Panc1 (cell line): ENCODE measurements at regions not wholly inside any gene's neighbourhood (a gene's known extent, or its start where the extent isn't known, plus 50 kb on each side); places are given as distances from the start of the nearest gene placed in this dataset.

ENCODE experiments used
- ATAC-seq: fragments of 200-7000 bp; cut with Tn5 transposase; 2 replicates; pipeline ENCODE4 v1.9.1; 2020; ENCODE audit warnings: mild to moderate bottlenecking, moderate library complexity
- BruUV-seq: library from RNA; stranded (reverse); fragments of 400-500 nt; replicated peaks from 2 replicates; lab custom pipeline; 2021; lab: Mats Ljungman, UMichigan
- CTCF ChIA-PET: fragments of 300-600 bp; sonication (Branson Sonifier 250); formaldehyde crosslinking; loops from one replicate; lab custom pipeline; 2022; ENCODE audit warnings: antibody characterized with exemption; lab: Charles Lee
- POLR2A ChIA-PET: fragments of 300-600 bp; sonication (Branson Sonifier 250); formaldehyde crosslinking; loops from one replicate; lab custom pipeline; 2022; ENCODE audit warnings: antibody characterized with exemption; lab: Charles Lee
- DNase-seq: peaks from one replicate; pipeline ENCODE4 v3.0.0-alpha.2; 2010; ENCODE audit warnings: low read depth, low spot score
- H3K27ac ChIP-seq: 2 replicates; pipeline ENCODE4 v1.5.1; 2011; ENCODE audit warnings: mild to moderate bottlenecking, low read length, inconsistent platforms
- H3K27me3 ChIP-seq: fragments of 200-500 bp; sonication (Bioruptor generic); 2 replicates; pipeline ENCODE4 v1.6.0; 2014; ENCODE audit warnings: low read length, inconsistent platforms; ENCODE audit not compliant: control insufficient read depth, insufficient read depth
- H3K36me3 ChIP-seq: fragments of 200-500 bp; sonication (Bioruptor generic); 2 replicates; pipeline ENCODE4 v1.5.1; 2014; ENCODE audit warnings: inconsistent platforms, mild to moderate bottlenecking, low read length, moderate library complexity; ENCODE audit not compliant: control insufficient read depth, insufficient read depth
- H3K4me1 ChIP-seq: 2 replicates; pipeline ENCODE4 v1.5.1; 2011; ENCODE audit warnings: inconsistent platforms, mild to moderate bottlenecking, low read length, moderate library complexity; ENCODE audit not compliant: control insufficient read depth, insufficient read depth
- H3K4me3 ChIP-seq, 2 experiments: 2 replicates each; pipeline ENCODE4 v1.5.1; 2011 to 2012; ENCODE audit warnings: low read depth in 2 of 2, low read length in 2 of 2, mild to moderate bottlenecking in 2 of 2, inconsistent platforms in 1 of 2, moderate library complexity in 1 of 2
- H3K9me3 ChIP-seq: fragments of 200-500 bp; sonication (Bioruptor generic); 2 replicates; pipeline ENCODE4 v1.5.1; 2014; ENCODE audit warnings: low read depth, mild to moderate bottlenecking, inconsistent platforms, low read length, moderate library complexity; ENCODE audit not compliant: control insufficient read depth, insufficient read depth
- CTCF ChIP-seq: fragments of 450-650 bp; IDR thresholded peaks from 2 replicates; pipeline ENCODE4 v1.5.1; 2017; ENCODE audit warnings: mild to moderate bottlenecking
- POLR2AphosphoS5 ChIP-seq: IDR thresholded peaks from 2 replicates; pipeline ENCODE4 v1.6.1; 2012; ENCODE audit warnings: mild to moderate bottlenecking, low read depth, low read length, moderate library complexity
- REST ChIP-seq, 2 experiments: IDR thresholded peaks; 2 replicates each; pipeline ENCODE4 v1.6.1; 2011 to 2012; ENCODE audit warnings: low read depth in 2 of 2, control low read depth in 1 of 2, low read length in 1 of 2, mild to moderate bottlenecking in 1 of 2, moderate library complexity in 1 of 2; ENCODE audit not compliant: insufficient read depth in 1 of 2
- SIN3A ChIP-seq: IDR thresholded peaks from 2 replicates; pipeline ENCODE4 v1.6.1; 2012; ENCODE audit warnings: low read depth, mild to moderate bottlenecking, low read length, moderate library complexity, borderline replicate concordance; ENCODE audit not compliant: insufficient read depth
- TCF7L2 ChIP-seq: IDR thresholded peaks from 2 replicates; pipeline ENCODE4 v1.6.1; 2011; ENCODE audit warnings: mild to moderate bottlenecking, low read depth, low read length, inconsistent platforms
- in situ Hi-C: cut with HindIII; loops from 2 replicates; pipeline ENCODE4 v1.10.0; 2016; ENCODE audit warnings: low sequenced_read_pairs, low pct_unique_long_range_greater_than_20kb
- intact Hi-C: fragments of 100-400 bp; cut with micrococcal nuclease; formaldehyde crosslinking; loops from one replicate; pipeline ENCODE4 v1.10.0; 2022; ENCODE audit not compliant: unreplicated experiment

GRCh38 chr14:61219256-61219655 lies 61.9 kb downstream of the TMEM30B start:
- ATAC-seq (no peak), DNase-seq (no peak)
- BruUV-seq: no TSS peak
- Histone ChIP-seq H3K27ac (no peak overlapping the region), H3K9me3 (no peaks in the 10 kb centered on the region), H3K36me3 (no peaks in the 10 kb centered on the region), H3K27me3 (peaks cover 3% of the 10 kb centered on the region; the same call in 1 of the 2 replicates), H3K4me1 (no peaks in the 10 kb centered on the region), H3K4me3 (no peak overlapping the region)
- intact Hi-C loops (no loop called here), in situ Hi-C loops (no loop called here)
- TF ChIP-seq CTCF (no peak), SIN3A (no peak), REST (IDR thresholded peaks at IDR 0.05; ENCODE audit: insufficient read depth in 1 of 2, low read depth in 2 of 2, low read length in 1 of 2) (no peak), TCF7L2 (no peak)
- CTCF ChIA-PET: no interaction called here
- POLR2A ChIA-PET: no interaction called here

GRCh38 chr14:61218767-61219166 lies 62.4 kb downstream of the TMEM30B start:
- ATAC-seq: no peak
- ChIA-PET CTCF (no interaction called here), POLR2A (no interaction called here)
- Histone ChIP-seq H3K36me3 (no peaks in the 10 kb centered on the region), H3K4me1 (no peaks in the 10 kb centered on the region), H3K9me3 (no peaks in the 10 kb centered on the region), H3K4me3 (no peak overlapping the region), H3K27me3 (peaks cover 3% of the 10 kb centered on the region; the same call in 1 of the 2 replicates), H3K27ac (no peak overlapping the region)
- BruUV-seq: no TSS peak
- no peak for DNase-seq
- in situ Hi-C loops (no loop called here), intact Hi-C loops (no loop called here)
- TF ChIP-seq TCF7L2 (no peak), CTCF (no peak), REST (IDR thresholded peaks at IDR 0.05; ENCODE audit: insufficient read depth in 1 of 2, low read depth in 2 of 2, low read length in 1 of 2) (no peak), SIN3A (no peak), POLR2AphosphoS5 (no peak)
